Spleen (tissue), 7 donors: ENCODE measurements at regions not wholly inside any gene's neighbourhood (a gene's known extent, or its start where the extent isn't known, plus 50 kb on each side); places are given as distances from the start of the nearest gene placed in this dataset.

ENCODE experiments used
- CTCF ChIP-seq, 11 experiments: fragments of 200-600 bp in 7 of 11; fragments of 450-650 bp in 4 of 11; sonication (generic) in 4 of 11; IDR thresholded peaks in 8 of 11; conservative IDR thresholded peaks in 3 of 11; 1 replicate in 7 of 11; 2 replicates in 4 of 11; pipeline versions ENCODE4 v1.4.0 to v1.8.0; 2016 to 2021; ENCODE audit warnings: antibody characterized with exemption in 11 of 11, inconsistent platforms in 4 of 11, mild to moderate bottlenecking in 1 of 11
- POLR2A ChIP-seq, 3 donors: fragments of 450-650 bp; IDR thresholded peaks; one replicate each; pipeline ENCODE4 v1.5.1; 2017; ENCODE audit warnings: antibody characterized with exemption in 3 of 3, mild to moderate bottlenecking in 1 of 3
- POLR2AphosphoS5 ChIP-seq, 3 donors: sonication (generic); formaldehyde crosslinking; IDR thresholded peaks; one replicate each; pipeline ENCODE4 v1.5.1; 2017; ENCODE audit warnings: antibody characterized with exemption in 3 of 3
- donor health status: DM: no; HTN: no; CAD: no; lungs with moderate emphysema.
- donor health status: DM: no; HTN: no; CAD: no.
- donor health status: DM: no; HTN: no; CAD: no.

GRCh38 chr4:176989186-176989585 is 196.5 kb upstream of the VEGFC start:
- TF ChIP-seq POLR2AphosphoS5 (IDR thresholded peaks at IDR 0.05) (no peak), CTCF (IDR thresholded peaks at IDR 0.05 in 8 of 11, conservative IDR thresholded peaks at IDR 0.05 in 3 of 11) (no peak), POLR2A (IDR thresholded peaks at IDR 0.05) (no peak)
